ENCODE measurements at regions not wholly inside any gene's neighbourhood (a gene's known extent, or its start where the extent isn't known, plus 50 kb on each side); places are given as distances from the start of the nearest gene placed in this dataset.

DNA sequence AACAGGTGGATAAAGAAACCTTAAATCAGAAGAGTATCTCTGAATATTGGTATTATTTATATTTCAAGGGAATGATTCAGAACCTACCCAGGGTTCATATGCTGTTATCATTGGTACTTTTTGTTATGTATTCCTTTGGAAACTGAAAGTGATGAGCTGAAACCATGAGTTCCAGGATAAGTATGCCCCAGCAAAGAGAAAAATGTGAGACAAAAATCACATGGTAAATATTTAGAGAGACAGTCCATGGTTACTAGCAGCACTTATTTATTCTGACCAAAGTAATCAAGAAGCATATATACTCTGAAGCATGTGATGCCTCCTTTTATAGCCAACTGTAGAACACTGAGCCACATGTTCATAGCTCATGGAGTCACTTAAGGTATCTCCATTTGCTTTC lies 277.7 kb downstream of the ARAP2 start:
- no peak for TF ChIP-seq POLR2A (IDR thresholded peaks at IDR 0.05)
- TF ChIP-seq, protein P1, sequence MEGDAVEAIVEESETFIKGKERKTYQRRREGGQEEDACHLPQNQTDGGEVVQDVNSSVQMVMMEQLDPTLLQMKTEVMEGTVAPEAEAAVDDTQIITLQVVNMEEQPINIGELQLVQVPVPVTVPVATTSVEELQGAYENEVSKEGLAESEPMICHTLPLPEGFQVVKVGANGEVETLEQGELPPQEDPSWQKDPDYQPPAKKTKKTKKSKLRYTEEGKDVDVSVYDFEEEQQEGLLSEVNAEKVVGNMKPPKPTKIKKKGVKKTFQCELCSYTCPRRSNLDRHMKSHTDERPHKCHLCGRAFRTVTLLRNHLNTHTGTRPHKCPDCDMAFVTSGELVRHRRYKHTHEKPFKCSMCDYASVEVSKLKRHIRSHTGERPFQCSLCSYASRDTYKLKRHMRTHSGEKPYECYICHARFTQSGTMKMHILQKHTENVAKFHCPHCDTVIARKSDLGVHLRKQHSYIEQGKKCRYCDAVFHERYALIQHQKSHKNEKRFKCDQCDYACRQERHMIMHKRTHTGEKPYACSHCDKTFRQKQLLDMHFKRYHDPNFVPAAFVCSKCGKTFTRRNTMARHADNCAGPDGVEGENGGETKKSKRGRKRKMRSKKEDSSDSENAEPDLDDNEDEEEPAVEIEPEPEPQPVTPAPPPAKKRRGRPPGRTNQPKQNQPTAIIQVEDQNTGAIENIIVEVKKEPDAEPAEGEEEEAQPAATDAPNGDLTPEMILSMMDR (IDR thresholded peaks at IDR 0.05) = no peak
